ENCODE measurements at regions not wholly inside any gene's neighbourhood (a gene's known extent, or its start where the extent isn't known, plus 50 kb on each side); places are given as distances from the start of the nearest gene placed in this dataset.

DNA sequence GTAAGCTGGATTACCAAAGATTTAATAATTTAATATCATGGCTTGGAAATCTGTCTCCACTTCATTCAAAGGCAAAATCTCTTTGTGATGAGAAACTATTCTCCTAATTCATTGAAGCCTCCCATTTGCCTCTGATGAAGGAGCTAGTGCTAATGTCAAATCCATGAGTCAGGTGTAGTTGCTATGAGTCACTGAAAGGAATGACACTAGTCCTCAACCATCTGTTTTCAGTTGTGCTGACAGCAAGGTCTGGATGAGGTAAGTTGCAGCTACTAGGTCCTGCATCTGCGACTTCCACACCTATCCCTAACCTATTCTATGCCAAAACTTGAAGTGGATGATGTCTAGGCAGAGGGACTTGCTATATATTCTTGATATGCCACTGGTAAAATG, 324.0 kb upstream of the UBE2E3 start:
- DNase-seq, result no peak

DNA sequence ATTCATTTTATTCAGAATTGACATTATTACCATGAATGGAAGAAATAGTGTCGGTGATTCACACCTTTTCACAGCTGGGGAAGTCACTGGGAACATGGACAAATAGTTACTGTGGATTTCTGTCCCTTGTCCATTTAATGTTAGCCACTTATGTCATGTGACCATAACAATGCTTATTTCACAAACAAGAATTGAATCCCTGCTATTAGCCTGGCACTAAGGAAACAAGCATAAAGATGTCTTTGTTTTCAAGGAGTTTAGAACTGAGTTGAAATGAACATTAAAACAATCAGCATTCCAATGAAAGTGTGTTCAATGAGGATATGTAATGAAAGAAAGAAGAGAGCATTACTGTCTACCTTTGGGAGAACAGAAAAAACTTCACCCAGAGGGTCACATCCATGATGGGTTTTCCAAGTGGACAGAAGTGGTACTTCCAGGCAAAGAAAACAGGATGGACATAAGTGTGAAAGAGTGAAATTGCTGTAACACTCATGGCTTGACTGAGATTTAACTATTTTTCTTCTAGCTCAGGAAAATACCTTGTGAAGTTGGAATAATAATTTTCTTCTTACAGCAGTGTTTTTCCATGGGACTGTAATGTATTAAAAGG, 324.5 kb upstream of the UBE2E3 start:
- DNase-seq, result no peak

DNA sequence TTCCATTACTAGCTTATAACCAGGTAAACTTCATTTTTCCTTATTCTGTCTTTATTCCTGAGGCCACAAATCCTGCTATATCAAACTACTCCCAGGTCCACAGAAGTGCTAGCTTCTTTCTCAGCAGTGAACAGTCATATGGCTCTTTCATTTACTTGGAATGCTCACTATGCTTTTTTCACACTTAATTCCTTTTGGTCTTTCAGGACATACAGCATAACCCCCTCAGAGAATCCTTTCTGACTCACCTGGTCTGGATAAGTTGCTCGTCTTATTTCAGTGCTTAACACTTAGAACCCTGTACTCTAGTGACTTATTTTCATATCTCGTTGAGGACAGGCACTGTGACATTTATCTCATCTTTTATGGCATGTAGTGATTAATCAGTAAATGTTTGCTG, 325.0 kb upstream of the UBE2E3 start:
- no peak for DNase-seq

DNA sequence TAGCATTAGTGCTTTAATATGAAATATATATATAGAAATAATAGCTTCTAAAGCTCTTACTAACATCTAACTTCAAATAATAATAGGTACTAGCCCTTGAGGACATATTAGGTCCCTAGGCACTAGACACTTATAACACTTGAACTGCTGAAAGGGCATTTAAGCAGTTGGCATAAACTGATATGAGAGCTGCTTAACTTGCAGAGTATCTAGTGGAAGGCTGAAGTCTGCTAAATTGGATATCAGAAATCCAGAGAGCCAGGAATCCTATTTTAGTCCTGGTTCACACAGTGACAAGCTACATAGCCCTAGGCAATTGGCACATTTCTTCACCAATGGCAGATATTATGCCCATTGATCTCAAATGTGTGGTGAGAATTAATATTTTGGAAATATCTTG, 326.9 kb upstream of the UBE2E3 start:
- DNase-seq, result peak; percentile 56

DNA sequence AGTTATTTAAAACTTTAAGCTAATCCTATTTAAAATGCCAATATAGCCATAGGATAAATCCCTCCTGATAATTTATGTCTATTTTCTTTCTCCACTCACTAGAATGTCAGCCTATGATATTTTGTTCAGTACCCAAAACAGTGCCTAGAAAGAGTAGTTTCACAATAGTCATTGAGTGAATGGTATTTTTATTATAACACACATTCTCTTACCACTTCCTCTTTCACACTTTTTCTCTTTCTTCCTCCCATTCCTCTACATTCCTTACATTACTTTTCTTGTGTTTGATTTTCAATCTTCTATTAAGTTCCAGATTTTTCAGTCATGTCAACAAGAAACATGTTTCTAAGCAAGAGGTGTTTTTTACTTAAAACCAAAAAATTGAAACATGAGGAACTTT, 327.6 kb upstream of the UBE2E3 start:
- DNase-seq, result no peak

DNA sequence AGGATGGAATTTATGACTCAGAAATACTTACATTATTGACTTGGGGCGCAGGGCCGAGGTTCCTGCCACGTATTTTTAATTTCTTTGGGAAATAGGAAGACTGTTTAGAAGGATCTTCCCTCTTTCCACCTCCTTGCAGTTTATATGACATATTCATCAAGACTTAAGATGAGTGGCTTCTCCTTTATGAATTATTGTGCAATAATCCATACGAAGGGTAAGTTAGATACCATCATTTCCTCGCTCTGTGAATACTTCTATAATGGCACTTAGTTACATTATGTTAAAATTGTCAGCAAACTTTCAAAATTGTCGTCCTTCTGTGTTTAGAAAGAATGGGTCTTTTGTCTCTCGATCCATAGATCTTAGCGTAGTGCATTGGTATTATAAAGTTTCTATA, 328.8 kb upstream of the UBE2E3 start:
- no peak for DNase-seq

DNA sequence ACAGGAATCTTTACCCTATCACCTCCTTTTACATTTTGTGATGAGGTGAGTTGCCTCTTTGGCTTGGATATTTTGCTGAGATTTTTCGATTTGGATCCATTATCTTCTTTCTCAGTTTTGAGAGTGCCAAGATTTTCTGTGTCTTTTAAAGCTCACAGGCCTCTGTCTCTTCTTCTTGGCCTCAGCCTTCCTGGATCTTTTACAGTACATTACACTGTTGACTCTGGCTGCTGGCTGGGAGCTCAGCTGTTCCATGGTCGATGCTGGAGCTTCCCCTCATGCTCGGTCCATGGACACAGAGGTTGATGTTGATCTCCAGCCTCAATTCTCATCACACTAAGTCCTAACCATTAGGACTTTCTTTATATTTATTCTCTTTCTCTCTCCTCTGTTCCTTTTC, 332.8 kb upstream of the UBE2E3 start:
- DNase-seq, result no peak

DNA sequence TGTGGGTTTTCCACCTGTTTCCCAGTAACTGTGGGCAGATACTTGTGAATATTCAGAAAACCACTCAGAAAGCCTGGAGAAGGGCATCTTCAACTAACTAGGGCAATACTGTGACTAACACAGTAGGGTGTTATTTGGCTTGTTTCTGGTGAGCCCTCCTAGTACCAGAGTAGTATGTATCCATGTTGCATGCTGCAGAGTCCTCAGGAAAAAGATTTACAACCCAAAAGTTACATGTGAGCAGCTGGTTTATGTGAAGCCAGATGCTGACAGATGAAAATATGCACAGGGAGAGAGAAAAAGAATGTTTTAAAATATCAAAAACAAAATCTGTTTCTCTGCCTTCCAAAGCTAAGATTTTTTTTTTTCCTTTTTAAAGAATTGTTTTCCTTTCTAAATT, 333.2 kb upstream of the UBE2E3 start:
- DNase-seq, result no peak

DNA sequence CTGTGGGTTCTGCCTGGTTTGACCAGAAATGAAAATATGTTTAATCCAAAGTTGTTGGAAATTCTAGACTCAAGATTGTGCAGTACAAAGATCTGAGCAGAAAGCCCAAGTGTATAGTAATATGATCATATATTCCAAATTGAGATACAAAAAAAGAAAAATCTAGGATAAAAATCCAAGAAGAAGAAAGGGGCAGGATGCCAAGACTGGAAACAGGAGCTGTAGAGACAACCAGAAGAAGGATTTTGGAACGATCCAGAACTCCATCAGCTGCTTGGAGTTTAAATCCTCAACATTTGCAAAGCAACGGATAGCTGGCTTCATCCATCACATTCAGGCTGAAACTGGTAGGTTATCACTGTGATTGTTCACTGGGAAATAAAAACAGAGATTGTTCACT, 333.6 kb upstream of the UBE2E3 start:
- DNase-seq, result no peak

DNA sequence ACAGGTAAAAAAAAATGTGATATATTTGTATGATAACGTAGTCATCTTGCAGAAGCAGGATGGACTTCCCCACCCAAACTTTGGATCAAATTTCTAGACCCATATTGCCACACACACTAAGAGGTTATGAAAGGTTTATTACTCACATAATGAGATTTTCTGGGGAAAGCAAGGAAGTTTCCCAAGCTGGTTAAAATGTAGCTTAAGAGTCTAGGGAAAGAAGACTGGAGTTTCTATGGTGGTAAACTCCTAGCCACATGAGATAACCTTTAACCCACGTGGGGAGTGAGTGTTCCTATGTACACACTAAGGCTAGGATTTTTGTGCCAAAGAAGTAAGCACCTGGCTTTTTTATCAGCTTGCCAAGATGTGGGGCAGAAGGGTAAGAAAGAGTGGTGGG, 335.7 kb upstream of the UBE2E3 start:
- DNase-seq, result no peak

DNA sequence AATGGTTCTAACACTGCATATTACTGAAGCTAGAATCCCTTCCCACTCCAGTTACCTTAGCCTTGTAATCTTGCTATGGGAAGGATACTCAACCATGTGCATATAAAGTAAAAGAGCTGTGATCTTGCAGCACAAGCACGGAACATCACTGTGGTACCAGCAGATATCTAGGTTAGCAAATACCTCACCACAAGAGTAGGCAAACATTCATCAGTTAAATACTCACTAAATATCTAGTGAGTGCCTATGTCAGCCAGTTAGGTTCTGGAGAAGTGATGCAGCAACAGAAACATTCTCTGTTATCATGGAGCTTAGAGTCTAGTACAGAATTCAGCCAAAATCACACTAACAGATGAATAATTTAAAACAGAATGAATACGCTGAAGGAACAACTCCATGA, 349.6 kb upstream of the UBE2E3 start:
- DNase-seq, result no peak

DNA sequence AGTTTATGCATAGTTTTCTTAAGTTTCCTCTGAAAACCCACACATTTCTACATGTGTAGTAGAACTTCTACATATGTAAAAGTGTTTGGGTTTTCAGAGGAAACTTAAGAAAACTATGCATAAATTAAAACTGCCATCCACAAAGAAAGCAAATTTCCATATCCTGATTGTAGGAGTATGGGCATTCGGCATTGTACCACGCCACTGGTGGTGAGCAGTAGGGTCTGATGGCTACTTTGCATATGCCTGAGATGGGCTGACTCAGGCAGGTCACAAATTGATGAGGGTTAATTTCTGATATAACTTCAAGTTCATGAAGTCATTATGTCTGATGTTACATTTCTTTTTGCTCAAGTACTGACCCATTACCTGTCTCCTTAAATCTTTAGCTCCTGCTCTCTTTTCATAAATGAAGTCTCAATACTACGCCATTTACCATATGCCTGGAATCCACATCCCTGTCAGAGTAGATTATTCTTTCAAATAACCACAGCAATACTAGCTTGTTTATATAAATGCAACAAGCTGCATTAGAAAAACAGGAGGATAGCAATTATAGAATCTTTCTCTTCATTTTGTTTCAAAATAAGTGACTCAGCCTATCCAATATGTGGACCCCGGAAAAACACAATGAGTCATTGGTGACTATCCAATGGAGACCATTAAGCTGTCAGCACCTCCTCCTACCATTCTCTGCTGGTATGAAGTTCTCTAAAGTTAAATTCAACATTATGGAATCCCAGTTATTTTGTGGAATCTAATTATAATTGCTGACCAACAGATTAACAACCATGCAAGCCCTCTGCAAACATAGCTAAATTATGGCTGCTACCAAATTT, 355.2 kb upstream of the UBE2E3 start:
- no peak for DNase-seq

DNA sequence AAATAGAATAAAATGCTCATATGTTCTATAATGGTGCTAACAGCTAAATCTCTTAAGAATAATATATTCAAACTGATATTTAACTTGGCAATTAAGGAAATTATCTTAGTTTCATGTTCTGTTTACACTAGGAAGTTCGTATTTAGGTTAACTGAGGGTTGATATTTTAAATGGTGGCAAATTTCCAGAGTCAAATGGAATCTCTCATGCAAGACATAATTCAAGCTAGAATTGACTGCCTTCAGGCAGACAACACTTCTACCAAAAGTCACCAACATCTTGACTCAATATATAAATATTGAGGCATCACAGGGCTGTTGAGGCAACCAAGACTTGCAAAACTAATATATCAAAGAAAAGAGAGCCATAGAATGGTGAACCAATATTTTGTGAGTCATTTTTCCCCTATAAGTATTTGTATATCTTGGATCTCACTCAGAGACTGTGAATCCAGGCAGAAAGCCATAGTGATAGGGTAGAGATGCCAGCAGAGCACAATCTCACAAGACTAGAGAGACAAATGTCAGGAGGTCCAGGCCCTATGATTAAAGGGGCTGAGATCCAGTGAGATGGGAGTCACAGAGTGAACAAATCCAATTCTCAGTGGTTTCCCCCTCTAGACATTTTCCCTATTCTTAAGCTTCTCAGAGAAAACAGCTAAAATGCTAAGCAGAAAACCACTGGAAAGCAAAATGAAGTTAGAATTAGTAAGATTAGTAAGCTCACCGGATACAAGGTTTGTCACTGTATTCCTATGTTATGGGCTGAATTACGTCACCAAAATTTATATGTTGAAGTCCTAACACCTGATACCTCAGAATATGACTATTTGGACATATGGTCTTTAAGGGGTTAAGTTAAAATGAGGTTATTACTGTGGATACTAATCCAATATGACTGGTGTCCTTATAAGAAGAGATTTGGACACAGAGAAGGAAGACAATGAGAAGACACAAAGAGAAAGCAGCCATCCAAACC, 358.2 kb upstream of the UBE2E3 start:
- peak; percentile 7 for DNase-seq

DNA sequence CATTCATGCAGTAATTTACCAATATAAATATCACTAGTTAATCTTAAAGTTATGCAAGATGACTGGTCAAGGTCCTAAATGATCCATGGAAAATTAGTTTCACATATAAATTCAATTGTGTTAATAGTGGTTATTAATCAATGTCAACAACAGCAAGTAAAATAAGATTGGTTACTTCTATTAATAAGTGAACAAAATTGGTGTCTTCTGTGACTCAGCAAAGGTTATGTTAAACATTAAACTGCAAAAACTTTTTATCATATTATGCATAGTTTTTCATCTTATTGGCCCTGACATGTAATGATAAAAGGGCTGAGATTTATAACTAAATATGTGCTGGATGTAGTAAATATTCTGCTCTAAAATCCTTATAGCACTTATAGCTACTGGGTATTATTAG, 359.0 kb upstream of the UBE2E3 start:
- DNase-seq, result no peak

DNA sequence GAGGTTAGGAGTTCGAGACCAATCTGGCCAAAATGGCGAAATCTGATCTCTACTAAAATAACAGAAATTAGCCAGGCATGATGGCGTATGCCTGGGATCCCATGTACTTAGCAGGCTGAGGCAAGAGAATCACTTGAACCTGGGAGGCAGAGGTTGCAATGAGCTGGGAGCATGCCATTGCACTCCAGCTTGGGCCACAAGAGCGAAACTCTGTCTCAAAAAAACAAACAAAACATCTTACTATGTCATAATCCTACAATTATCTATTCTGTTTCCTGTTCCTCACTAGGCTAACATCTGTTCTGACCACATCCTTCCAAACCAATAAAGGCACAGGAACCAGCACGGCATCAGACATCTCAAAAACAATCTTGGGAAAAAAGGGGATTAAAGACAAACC, 361.8 kb upstream of the UBE2E3 start:
- no peak for DNase-seq

DNA sequence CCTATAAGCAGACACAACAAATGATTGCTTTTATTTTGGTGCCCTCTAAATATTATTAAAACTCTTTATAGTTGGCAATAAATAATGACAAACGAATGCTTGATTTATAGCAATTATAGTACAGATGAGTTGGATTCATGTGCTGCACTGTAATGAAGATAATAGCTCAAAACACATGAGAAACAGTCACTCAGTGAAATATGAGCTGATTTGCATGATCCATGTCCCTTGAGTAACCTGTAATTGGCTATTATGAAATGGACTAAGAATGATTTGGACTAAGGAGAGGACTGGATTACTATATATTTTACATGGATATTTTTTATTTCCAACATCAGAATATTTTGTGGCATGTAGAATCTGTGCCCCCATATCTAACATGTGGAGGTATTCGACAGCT, 365.6 kb upstream of the UBE2E3 start:
- no peak for DNase-seq

DNA sequence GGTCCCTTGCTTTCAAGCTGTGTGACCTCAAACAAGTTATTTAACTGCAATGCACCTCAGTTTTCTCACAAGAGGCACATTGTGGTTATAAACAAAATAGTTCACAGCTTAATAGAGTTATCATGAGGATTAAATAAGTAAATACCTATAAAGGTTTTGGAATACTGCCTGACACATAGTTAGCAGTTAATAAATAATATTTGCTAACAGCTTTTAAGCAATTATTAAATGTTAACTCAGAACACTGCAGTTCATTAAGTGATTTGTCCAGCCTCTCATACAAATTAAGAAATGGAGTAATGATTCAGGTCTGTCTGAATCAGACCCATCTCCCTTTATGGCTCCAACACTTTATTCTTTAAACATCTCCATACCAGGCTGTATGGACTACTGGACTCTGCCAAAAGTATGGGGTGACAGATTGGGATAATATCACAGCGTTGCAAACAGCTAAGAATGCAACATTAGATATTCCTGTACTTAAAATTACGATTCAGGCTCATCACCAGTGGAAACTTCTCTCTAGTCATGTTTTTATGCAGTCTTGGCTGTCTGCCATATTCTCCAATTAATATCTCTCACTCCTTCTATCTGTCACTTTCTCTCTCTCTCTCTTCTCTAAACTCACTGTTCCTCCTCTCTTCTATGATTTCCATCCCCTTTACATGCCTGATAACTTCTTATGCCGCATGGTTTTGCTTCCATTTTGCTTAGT, 370.6 kb upstream of the UBE2E3 start:
- DNase-seq, result peak; percentile 30

DNA sequence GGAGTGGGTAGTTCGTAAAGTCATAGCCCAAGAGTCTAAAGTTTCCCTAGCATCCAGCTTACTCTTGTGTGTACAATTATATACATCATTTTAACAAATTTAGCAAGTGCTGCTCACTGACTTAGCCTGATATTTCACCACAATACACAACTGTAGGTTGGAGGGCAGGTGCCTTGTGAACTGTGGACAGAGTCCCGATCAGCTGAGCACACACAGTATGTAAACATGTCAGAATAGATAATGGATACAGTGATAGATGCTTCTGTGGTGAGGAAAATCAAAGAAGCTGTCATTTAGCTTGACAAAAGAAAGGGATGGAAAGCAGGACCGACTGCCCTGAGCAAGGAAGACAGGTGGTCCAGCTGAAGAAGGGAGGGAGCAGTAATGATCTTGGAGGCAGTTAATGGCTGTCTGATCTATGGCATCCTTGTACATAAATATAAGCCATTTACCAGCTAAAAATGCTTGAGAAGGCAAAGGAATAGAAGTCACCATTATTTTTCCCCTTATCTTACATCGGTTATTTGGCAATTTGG, 372.8 kb upstream of the UBE2E3 start:
- DNase-seq, result no peak

DNA sequence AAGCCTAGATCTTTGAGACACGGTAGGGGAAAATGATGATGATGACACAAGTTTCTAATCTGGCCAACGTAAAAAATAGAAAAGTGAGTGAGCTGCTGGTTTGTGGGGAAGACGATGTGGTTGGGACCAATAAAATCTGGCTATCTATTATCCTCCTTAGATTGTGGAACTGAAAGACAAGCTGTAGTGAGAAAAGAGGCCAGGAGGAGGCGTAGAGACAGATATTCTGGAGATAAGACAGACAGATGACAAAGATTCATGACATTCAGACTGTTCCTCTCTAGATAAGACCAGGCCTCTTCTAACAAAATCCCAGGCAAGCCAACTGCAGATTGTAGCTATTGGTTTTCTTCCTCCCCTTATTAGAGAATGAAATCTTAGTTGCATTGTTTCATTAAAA, 376.3 kb upstream of the UBE2E3 start:
- no peak for DNase-seq

DNA sequence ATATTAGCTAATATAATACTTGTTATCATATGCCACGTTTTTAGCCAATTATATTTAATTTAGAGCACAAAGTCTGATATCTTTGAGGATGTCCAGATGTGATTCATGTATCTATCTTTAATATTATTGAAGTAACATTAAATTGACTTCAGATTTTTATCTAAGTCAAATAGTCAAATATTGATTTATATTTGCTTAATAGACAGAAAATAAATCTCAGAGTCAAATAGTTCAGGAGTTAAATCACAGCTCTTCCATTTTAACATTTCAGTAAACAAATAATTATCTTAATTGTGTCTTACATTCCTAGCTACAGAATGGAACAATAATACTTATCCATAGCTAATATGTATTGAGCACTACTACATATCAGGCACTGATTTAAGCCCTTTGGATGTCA, 379.4 kb upstream of the UBE2E3 start:
- DNase-seq, result no peak

DNA sequence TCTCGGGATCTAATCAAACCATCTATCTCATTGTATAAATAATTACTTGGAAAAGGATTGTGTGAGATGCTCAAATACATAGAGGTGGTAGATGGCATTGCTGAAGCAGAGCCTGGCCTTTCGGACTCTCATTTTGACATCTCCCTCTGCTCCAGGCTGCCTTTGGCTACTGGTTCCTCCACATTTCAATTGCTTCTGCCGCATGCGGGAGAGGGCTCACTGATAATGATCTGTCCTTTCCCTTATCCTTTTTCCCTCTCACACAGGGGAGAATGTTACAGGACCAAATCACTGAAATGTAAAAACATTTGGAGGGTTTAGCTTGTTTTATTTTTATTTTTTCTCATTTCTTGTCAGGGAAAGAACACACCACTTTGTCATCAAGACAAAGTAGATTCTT, 380.6 kb upstream of the UBE2E3 start:
- DNase-seq, result no peak

DNA sequence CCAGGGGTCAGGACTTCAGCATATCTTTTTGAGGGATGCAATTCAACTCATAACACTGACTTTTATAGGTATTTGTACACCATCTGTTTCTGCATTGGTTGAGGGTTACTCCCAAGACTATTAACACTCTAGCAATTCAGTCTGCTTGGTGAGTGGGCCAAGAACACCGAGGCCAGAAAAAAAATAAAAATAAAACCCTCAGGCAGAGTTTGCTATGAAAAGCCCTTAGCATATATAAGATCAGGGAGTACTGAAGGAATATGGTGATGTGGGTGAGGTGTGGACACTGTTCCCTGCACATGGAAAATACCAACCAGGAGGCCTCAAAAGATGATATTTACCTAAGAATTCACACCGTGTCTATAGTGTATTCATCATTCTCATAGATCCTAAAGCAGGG, 383.2 kb upstream of the UBE2E3 start:
- no peak for DNase-seq

DNA sequence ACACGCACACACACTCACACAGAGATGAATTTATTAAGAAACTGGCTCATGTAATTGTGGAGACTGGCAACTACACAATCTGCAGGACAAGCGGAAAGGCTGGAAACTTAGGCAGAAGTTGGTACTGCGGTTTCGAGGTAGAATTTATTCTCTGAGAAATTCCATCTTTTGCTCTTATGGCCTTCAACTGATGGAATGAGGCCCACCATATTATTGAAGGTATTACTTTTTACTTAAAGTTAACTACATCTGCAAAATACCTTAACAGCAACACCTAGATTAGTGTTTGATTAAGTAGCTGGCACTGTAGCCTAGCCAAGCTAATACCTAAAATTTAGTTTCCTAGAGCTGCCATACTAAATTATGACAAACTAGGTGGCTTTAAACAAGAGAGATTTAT, 384.0 kb upstream of the UBE2E3 start:
- no peak for DNase-seq

All from DMS79 treated with DMSO at 0.1 percent for 48 hours (cell line).